ENCODE measurements at regions not wholly inside any gene's neighbourhood (a gene's known extent, or its start where the extent isn't known, plus 50 kb on each side); places are given as distances from the start of the nearest gene placed in this dataset.
"Not testable (repeated sequence)": the region's sequence is repeated elsewhere in the genome, so short reads cannot be mapped to it uniquely, and the experiment has no call there.

DNA sequence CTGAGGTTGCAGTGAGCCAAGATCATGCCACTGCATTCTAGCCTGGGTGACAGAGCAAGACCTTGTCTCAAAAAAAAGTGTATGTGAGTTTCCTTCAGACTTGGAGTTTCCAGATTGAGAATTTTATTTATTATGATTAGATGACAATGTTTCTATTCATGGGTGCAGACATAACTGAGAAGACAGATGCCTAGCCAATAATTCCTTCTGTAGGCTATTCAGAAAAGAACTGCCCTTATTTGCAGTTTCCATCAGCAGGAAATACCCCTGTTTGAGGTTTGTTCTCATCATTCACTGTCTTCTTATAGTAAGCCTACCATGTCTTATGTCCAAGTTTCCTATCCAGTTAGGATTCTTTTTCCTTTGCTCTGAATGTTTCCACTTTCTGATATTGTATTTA, 269.0 kb downstream of the KTN1 start:
- no peak for DNase-seq

DNA sequence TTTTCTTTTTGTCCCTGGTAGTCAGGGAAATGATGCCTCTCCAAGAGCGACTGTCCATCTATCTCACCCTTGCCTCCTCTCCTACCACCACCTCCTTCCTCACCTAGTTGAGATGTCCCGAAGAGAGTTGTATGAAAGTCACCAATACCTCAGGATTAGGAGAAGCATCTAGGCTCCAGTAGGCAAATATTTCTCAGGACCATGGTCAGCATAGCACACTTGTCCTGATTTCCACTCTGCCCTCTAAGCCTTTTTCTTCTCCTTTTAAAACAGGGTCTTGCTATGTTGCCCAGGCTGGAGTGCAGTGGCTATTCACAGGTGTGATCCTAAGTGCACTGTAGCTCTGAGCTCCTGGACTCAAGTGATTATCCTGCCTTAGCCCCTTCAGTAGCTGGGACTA, 268.4 kb upstream of the PELI2 start:
- DNase-seq: no peak

GRCh38 chr14:55850825-55851241, 267.4 kb upstream of the PELI2 start:
- DNase-seq: no peak

- no peak for DNase-seq
Observed at GRCh38 chr14:55851301-55851700, 266.9 kb upstream of the PELI2 start.

DNA sequence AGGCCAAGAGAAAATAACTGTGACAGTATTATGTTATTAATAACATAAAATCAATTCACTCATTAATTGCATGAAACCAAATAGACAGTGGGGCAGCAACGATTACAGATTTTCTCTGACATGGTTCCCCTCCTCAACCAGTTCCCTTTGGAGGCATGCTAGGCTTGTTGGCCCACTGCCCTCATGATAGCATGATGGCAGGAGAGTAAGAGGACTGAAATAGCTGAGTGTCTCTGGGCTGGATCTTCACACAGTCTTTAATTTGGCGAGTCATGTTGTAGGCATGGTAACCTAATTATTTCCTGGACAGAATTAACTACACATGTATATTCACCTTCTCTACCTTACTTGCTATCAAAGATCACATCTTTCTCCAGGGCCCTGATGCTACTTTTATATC, 266.2 kb upstream of the PELI2 start:
- DNase-seq: no peak

DNA sequence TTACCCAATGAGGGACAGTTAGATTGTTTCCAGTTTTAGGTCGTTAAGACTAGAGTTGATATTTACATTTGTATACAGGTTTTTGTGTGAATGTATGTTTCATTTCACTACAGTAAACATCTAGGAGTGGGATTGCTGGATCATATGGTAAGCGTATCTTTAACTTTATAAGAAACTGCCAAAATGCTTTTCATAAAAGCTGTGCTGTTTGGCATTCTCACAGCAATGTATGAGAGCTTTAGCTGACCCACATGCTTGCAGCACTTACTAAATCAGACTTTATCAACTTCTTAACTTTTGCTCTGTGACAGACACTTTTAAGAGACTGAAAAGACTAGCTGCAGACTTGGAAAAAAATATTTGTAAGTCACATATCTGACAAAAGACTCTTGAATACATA, 262.5 kb upstream of the PELI2 start:
- DNase-seq: no peak

DNA sequence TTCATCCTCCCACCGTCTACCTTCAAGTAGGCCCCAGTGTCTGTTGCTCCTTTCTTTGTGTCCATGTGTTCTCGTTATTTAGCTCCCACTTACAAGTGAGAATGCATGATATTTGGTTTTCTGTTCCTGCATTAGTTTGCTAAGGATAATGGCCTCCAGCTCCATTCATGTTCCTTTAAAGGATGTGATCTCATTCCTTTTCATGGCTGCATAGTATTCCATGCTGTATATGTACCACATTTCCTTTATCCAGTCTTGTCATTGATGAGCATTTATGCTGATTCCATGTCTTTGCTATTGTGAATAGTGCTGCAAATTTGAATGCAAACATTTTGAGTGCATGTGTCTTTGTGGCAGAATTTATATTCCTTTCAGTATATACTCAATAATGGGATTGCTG, 259.6 kb upstream of the PELI2 start:
- DNase-seq: no peak

- DNase-seq: not testable (repeated sequence)
Observed at GRCh38 chr14:55861561-55861960, 256.6 kb upstream of the PELI2 start.

- DNase-seq: no peak
Observed at GRCh38 chr14:55864890-55865655, 253.1 kb upstream of the PELI2 start.

DNA sequence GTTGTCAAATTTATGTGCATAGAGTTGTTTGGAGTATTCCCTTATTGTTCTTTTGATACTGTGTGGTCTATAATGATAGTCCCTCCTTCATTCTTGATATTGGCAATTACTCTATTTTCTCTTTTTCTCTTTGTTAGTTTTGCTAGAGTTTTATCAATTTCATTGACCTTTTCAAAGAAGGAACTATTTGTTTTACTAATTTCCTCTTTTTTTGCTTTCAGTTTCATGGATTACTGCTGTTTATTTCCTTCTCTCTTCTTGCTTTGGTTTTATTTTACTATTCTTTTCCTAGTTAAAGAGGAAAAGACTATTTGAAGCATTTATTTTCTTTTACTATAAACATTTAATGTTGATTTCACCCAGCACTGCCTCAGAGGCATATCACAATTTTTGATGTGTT, 250.9 kb upstream of the PELI2 start:
- no peak for DNase-seq

GRCh38 chr14:55867719-55868118, 250.5 kb upstream of the PELI2 start:
- DNase-seq: no peak

- no peak for DNase-seq
Observed at GRCh38 chr14:55869397-55870049, 248.7 kb upstream of the PELI2 start.

DNA sequence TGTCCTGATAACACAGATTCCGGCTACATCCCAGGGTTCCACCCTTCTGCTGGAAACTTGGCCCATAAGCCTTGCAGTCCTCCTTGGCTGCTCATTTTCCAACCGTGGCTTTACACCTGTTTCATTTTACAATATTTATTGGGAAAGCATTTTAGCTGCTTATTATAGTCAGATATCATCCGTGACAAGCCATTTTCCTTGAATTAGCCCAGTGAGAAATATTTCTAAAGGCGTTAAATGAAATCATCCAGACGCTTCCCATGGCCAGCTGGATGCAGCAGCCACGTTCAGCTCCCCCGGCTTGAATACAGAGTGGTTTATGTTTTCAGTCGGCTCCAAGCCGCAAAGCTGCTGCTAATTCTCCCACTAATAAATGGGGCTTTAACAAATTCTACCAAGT, 245.0 kb upstream of the PELI2 start:
- DNase-seq: no peak

DNA sequence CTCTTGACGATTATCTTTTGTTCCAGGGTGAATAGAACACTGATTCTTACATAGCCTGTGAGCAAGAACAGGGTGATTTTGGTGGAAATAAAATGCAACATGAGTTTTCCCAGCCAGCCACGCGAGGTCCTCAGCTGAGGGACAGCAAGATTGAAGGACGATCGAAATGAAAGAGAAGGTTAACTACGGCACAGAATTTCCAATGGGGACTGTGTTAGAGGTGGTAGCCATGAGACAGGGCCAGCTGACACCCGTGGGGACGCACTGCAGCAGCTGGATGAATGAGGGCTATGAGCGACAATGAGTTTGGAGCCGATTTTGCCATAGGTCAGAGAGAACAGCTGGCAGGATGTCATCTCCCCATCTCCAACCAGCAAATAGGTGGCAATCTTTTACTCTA, 243.4 kb upstream of the PELI2 start:
- DNase-seq: no peak

- peak; percentile 51 for DNase-seq
Observed at GRCh38 chr14:55877942-55878341, 240.3 kb upstream of the PELI2 start.

DNA sequence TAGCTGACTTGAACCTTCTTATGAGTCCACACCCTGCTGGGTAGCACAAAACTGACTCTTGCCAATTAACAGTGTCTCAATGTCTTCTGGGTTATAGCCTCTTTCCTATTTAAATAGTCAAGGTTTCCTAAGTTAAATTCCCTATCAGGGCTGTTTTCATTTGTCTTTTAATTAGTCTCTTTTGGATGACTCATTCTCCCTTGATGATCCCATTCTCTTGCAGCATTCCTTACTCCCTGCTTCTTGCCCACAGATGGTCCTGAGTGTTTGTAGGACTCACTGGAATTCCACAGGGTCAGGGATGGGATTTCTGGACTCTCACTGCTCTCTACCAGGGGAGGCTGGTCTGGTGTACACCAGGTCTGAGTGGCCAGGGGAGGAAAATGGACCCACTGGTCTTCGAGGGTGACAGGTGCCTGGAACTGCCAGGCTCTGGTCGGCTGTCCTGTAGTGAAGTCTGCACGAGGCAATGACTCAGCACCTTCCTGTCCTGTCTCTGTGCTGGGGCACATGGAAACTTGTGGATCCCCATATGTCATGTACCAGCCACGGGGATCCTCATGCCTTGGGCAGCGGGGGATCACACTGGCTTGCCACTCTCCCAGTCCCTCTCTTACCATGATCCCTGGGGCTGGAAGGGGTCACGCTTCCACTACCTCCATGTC, 236.5 kb upstream of the PELI2 start:
- no peak for DNase-seq

- DNase-seq: no peak
Observed at GRCh38 chr14:55884819-55885218, 233.4 kb upstream of the PELI2 start.

- DNase-seq: no peak
Observed at GRCh38 chr14:55889124-55889523, 229.1 kb upstream of the PELI2 start.

DNA sequence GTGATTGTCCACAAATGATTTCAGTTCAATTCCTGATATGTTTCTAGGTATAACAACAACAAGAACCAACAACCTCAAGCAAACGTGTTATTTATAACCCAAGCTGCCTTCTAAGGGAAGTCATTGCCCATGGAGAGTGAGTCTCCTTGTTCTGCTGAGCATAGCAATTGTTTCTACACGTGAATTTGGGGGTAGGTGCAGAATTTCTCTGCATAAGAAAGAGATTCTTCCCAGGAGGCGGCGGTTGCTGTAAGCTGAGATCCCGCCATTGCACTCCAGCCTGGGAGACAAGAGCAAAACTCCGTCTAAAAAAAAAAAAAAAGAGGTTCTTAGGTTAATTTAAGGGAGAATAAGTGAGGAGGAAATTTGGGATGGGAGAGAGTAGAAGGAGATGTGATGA, 226.5 kb upstream of the PELI2 start:
- DNase-seq: no peak

DNA sequence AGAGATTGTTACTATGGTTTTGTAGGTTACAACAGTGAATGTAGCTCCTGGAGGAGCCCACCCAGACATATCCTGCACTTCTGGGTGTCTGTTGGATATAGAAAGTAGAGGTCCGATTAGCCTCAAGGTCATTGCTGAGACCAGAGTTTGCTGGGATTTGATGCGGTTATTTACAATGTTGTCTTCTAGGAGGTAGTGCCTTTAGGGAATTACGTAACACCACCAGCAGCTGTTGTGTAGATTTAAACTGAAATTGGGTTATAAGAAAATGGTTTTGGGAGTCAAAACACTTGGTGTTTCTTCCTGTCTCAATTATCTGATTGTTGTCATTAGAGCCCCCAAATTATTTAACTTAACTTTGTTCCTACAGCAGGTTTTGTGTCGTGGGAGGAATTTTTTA, 225.3 kb upstream of the PELI2 start:
- no peak for DNase-seq

- DNase-seq: peak; percentile 25
Observed at GRCh38 chr14:55893705-55894104, 224.5 kb upstream of the PELI2 start.

DNA sequence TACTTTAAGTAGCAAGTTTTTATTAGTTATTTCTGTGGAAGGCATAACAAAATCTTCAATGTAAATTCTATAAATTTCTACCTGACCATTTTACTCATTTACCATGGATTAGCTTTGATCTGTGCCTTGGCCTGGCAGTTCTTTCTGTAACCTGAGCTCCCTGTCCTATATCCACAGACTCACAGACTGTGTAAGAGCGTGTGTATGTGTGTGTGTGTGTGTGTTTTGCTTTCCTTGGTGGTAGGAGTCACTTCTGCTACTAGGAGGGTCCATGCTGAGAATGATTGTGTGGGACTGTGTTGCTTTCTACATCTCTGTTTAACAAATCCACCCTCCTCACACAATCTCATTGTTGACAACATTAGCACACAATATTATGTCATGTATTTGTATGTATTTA, 221.2 kb upstream of the PELI2 start:
- no peak for DNase-seq

DNA sequence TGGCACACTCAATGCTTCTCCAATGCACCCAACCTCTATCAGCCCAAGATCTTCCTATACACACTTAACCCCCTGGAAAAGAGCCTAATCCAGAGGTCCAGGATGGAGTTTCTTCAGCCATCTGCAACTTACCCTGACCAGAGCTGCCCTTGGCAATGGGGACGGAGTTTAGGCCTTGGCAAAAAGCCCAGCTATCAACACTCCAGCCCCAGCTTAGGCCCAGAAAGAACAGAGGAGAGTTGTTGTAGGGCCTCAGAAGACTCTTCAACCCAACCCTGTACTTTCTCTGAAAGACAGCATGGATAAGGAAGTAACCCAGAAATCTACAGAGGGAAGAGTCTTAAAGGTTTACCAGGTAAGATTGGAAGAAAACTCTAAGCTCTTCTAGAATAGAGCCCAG, 219.3 kb upstream of the PELI2 start:
- no peak for DNase-seq

GRCh38 chr14:55899531-55899930, 218.7 kb upstream of the PELI2 start:
- no peak for DNase-seq

Measured in right hindlimb (tissue), 1 donor.